ENCODE measurements at regions not wholly inside any gene's neighbourhood (a gene's known extent, or its start where the extent isn't known, plus 50 kb on each side); places are given as distances from the start of the nearest gene placed in this dataset.

DNA sequence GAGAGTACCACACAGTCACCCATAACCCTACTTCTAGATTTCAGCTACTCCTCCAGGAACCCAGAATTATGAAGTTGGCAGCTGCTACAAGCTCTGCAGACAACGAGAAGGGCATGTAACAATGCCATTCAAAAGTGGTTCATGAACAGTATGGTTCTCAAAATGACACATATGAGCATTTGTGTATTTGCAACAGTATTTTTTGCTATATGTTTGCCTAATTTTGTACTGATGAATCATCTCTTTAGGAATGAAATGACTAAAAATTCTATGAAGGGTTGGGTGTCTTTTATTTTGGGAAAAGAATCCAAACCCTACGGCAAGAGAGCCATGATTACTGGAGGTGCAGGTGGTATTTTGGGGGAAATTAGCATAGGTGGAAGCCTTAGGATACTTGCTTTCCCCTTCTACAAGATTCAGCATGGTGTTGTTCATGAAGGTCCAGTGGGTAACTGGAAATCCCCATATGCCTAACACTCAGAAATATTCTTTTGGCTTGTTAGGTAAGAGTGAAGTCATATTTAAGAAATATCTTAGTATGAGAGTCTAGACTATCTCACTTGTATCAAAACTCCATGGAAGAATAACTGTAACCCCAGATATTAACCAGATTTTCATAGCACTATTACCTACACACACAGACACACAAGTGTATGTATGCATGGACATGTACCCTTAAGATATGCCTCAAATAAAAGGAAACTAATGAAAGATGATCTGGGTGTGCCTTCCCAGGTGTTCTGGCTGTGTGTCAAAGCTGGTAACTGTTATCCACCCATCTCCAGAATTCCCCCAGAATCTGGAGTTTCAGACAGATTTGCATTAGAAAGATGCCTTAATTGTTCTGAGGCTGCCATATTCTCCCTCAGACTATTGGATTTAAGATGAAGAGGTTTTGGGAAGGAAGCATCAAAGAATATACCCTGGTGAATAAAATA, 688.2 kb upstream of the SOX9 start:
- intact Hi-C loops (cut with micrococcal nuclease) (no loop called here), dilution Hi-C loops (cut with MboI; ENCODE audit: extremely low pct_ligation_motif_present, low sequenced_read_pairs) (no loop called here)
- FAIRE-seq (no peak), DNase-seq (ENCODE audit: low read depth, low spot score) (no peak)
- CTCF ChIA-PET = no interaction called here
- Histone ChIP-seq H3K79me2 (ENCODE audit: control insufficient read depth, insufficient read depth, low read length) (no peaks in the 10 kb centered on the region), H3K27me3 (ENCODE audit: control insufficient read depth in 2 of 2, insufficient read depth in 2 of 2, low read length in 2 of 2) (no peaks in the 10 kb centered on the region), H3K9ac (replicated peaks; ENCODE audit: extremely low read depth, insufficient read depth, low read length) (no peak overlapping the region), H3K9me1 (replicated peaks; ENCODE audit: control insufficient read depth, extremely low read depth, insufficient read depth, low read length) (no peaks in the 10 kb centered on the region), H3K27ac (ENCODE audit: insufficient read depth, low read depth, low read length) (no peak overlapping the region), H4K20me1 (replicated peaks; ENCODE audit: control insufficient read depth, extremely low read depth, insufficient read depth, low read length) (no peaks in the 10 kb centered on the region), H3K4me1 (ENCODE audit: control insufficient read depth, extremely low read depth, insufficient read depth, low read length) (no peaks in the 10 kb centered on the region), H3K4me3 (replicated peaks in 1 of 3; ENCODE audit: insufficient read depth in 1 of 3, low read depth in 1 of 3, low read length in 3 of 3) (no peak overlapping the region), H3K9me3 (replicated peaks; ENCODE audit: control insufficient read depth, insufficient read depth, low read length) (no peaks in the 10 kb centered on the region), H2AFZ (ENCODE audit: low read depth, low read length) (no peak overlapping the region), H3K36me3 (ENCODE audit: control insufficient read depth in 2 of 2, extremely low read depth in 1 of 2, insufficient read depth in 2 of 2, low read length in 2 of 2) (no peaks in the 10 kb centered on the region), H3K4me2 (ENCODE audit: insufficient read depth, low read length) (no peak overlapping the region)
- POLR2A ChIA-PET = no interaction called here
- TF ChIP-seq EZH2 (IDR thresholded peaks at IDR 0.05; ENCODE audit: borderline replicate concordance, low read depth, low read length, severe bottlenecking) (no peak), FOS (IDR thresholded peaks at IDR 0.05; ENCODE audit: borderline replicate concordance, insufficient read depth, low read length) (no peak), GATA2 (IDR thresholded peaks at IDR 0.05; ENCODE audit: insufficient read depth, insufficient read length, low read depth, low read length) (no peak)
- TF ChIP-seq, protein P1, sequence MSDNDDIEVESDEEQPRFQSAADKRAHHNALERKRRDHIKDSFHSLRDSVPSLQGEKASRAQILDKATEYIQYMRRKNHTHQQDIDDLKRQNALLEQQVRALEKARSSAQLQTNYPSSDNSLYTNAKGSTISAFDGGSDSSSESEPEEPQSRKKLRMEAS (IDR thresholded peaks at IDR 0.05; ENCODE audit: insufficient read depth, insufficient read length) = no peak
- no TSS peak for BruUV-seq (replicated peaks)

DNA sequence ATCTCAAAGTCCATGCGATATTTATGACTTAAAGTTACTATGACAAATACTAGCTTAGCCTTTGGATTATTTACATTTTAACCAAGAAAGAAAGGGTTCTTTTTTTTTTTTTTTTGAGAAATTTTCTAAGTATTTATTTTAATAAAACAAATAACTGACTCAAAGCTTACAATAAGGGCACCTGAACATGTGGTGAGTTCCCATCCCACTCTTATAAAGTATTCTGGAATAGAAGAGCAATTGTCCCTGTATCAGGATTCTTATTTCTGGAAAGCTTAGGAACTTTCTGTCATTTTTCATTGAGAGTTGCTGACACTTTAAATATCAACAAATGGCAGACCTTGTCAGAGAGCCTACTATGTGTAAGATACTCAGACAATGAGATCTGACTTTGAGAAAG, 686.1 kb upstream of the SOX9 start:
- CTCF ChIA-PET = no interaction called here
- Histone ChIP-seq H3K27me3 (ENCODE audit: control insufficient read depth in 2 of 2, insufficient read depth in 2 of 2, low read length in 2 of 2) (no peaks in the 10 kb centered on the region), H3K4me1 (ENCODE audit: control insufficient read depth, extremely low read depth, insufficient read depth, low read length) (no peaks in the 10 kb centered on the region), H3K4me2 (ENCODE audit: insufficient read depth, low read length) (no peak overlapping the region), H3K9ac (replicated peaks; ENCODE audit: extremely low read depth, insufficient read depth, low read length) (no peak overlapping the region), H3K9me3 (replicated peaks; ENCODE audit: control insufficient read depth, insufficient read depth, low read length) (no peaks in the 10 kb centered on the region), H2AFZ (ENCODE audit: low read depth, low read length) (no peak overlapping the region), H3K9me1 (replicated peaks; ENCODE audit: control insufficient read depth, extremely low read depth, insufficient read depth, low read length) (no peaks in the 10 kb centered on the region), H3K79me2 (ENCODE audit: control insufficient read depth, insufficient read depth, low read length) (no peaks in the 10 kb centered on the region), H3K4me3 (replicated peaks in 1 of 3; ENCODE audit: insufficient read depth in 1 of 3, low read depth in 1 of 3, low read length in 3 of 3) (no peak overlapping the region), H4K20me1 (replicated peaks; ENCODE audit: control insufficient read depth, extremely low read depth, insufficient read depth, low read length) (no peaks in the 10 kb centered on the region), H3K36me3 (ENCODE audit: control insufficient read depth in 2 of 2, extremely low read depth in 1 of 2, insufficient read depth in 2 of 2, low read length in 2 of 2) (no peaks in the 10 kb centered on the region), H3K27ac (ENCODE audit: insufficient read depth, low read depth, low read length) (no peak overlapping the region)
- DNase-seq (ENCODE audit: low read depth, low spot score) (no peak), FAIRE-seq (no peak)
- dilution Hi-C loops (cut with MboI; ENCODE audit: extremely low pct_ligation_motif_present, low sequenced_read_pairs) (no loop called here), intact Hi-C loops (cut with micrococcal nuclease) (no loop called here)
- POLR2A ChIA-PET = interaction anchor here (0.6 kb wide), 1 partner anchor 10 kb away, joined by 3 read pairs; no protein-coding TSS in a partner anchor
- no TSS peak for BruUV-seq (replicated peaks)
- TF ChIP-seq GATA2 (IDR thresholded peaks at IDR 0.05; ENCODE audit: insufficient read depth, insufficient read length, low read depth, low read length) = no peak
- TF ChIP-seq, protein P2, sequence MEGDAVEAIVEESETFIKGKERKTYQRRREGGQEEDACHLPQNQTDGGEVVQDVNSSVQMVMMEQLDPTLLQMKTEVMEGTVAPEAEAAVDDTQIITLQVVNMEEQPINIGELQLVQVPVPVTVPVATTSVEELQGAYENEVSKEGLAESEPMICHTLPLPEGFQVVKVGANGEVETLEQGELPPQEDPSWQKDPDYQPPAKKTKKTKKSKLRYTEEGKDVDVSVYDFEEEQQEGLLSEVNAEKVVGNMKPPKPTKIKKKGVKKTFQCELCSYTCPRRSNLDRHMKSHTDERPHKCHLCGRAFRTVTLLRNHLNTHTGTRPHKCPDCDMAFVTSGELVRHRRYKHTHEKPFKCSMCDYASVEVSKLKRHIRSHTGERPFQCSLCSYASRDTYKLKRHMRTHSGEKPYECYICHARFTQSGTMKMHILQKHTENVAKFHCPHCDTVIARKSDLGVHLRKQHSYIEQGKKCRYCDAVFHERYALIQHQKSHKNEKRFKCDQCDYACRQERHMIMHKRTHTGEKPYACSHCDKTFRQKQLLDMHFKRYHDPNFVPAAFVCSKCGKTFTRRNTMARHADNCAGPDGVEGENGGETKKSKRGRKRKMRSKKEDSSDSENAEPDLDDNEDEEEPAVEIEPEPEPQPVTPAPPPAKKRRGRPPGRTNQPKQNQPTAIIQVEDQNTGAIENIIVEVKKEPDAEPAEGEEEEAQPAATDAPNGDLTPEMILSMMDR (IDR thresholded peaks at IDR 0.05; ENCODE audit: extremely low read depth in 1 of 2, insufficient read depth in 1 of 2, low read depth in 1 of 2, low read length in 2 of 2) = no peak
- TF ChIP-seq, protein P1 (IDR thresholded peaks at IDR 0.05; ENCODE audit: insufficient read depth, insufficient read length) = no peak
- no peak for TF ChIP-seq POLR2A (IDR thresholded peaks at IDR 0.05; ENCODE audit: low read depth, low read length)
- no peak for TF ChIP-seq EZH2 (IDR thresholded peaks at IDR 0.05; ENCODE audit: borderline replicate concordance, low read depth, low read length, severe bottlenecking)
- TF ChIP-seq MYC (IDR thresholded peaks at IDR 0.05; ENCODE audit: low read depth, low read length) = no peak
- TF ChIP-seq FOS (IDR thresholded peaks at IDR 0.05; ENCODE audit: borderline replicate concordance, insufficient read depth, low read length) = no peak
- TF ChIP-seq POLR2AphosphoS5 (IDR thresholded peaks at IDR 0.05; ENCODE audit: insufficient read depth, low read depth, low read length) = no peak
- TF ChIP-seq JUN (IDR thresholded peaks at IDR 0.05; ENCODE audit: borderline replicate concordance, insufficient read depth, insufficient read length, low read depth) = no peak

Data from endothelial cell of umbilical vein (primary cell).